Ammon's horn (tissue), 1 donor: ENCODE measurements at regions not wholly inside any gene's neighbourhood (a gene's known extent, or its start where the extent isn't known, plus 50 kb on each side); places are given as distances from the start of the nearest gene placed in this dataset.
"Not testable (repeated sequence)": the region's sequence is repeated elsewhere in the genome, so short reads cannot be mapped to it uniquely, and the experiment has no call there.

Source experiments
- DNase-seq: peaks from one replicate; pipeline ENCODE4 v3.0.0-alpha.2; 2016; ENCODE audit warnings: low spot score

- no peak for DNase-seq
Observed at GRCh38 chr6:86609549-86610388, 327.6 kb upstream of the HTR1E start.

DNA sequence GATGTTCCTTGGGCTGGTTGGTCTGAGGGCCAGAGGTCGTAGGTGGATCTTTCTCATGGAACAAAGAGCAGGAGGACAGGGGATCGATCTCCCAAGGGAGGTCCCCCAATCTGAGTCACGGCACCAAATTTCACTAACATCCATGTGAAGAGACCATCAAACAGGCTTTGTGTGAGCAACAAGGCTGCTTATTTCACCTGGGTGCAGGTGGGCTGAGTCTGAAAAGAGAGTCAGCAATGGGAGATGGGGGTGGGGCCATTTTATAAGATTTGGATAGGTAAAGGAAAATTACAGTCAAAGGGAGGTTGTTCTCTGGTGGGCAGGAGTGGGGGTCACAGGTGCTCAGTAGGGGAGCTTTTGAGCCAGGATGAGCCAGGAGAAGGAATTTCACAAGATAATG is 334.0 kb upstream of the HTR1E start:
- DNase-seq: not testable (repeated sequence)

DNA sequence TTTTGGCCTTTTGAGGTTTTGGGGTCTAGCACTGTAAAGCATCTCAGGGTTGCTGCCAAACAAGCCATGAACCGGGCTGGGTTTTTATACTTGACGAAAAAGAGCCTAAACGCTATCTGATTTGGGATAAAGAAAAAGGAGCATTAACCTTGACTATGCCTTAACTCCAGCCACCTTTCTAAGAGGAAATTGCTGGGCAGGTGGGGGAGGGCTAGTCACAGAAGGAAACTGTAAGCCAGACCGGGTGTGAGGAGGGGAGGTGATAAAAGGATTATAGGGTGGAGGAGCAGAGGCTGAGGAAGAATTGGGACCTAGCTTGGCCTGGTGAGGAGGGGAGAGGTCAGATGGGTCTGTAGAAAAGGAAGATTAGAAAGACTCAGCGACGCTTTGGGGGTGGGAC is 335.2 kb upstream of the HTR1E start:
- not testable (repeated sequence) for DNase-seq

GRCh38 chr6:86598969-86599368 is 338.4 kb upstream of the HTR1E start:
- DNase-seq: not testable (repeated sequence)

DNA sequence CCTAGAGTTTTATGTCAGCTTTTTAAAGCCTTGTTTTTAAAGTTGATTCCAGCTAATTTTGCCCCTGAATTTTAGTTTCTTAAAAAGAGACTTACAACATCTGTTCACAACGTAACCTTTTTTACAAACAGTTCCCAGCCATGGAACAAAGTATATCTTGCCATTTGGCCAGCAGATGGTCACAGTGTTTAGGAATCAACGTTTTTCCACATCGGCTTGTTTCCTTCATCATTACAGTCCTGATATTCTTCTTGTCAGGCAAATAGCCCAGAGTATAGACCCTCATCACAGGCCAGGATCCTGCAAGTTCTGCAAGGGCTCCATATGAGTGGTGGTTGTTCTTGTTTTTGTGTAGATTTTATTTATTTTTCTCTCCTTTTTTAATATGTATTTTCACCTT is 341.7 kb upstream of the HTR1E start:
- DNase-seq: no peak

DNA sequence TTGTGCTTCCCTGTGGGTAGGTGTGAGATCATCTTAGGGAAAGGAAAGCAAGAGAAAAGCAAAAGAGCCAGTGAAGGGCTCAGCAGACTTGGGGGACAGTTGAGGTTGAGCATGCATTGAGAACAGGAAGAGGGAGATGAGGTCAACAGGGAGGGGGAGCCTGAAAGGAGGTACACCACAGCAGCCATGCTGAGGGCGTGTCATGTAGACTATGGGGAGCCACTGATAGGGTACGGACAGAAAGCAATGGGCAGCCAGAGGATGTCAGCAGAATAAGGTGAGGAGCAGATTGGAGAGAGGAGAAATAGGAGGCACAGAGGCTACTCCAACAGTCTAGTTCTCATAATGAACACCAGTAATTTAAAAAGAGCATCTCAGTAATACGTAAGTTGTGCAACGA is 351.1 kb upstream of the HTR1E start:
- DNase-seq: no peak

- DNase-seq: no peak
Observed at GRCh38 chr6:86581833-86582232, 355.5 kb upstream of the HTR1E start.

GRCh38 chr6:86563197-86563596 is 374.1 kb upstream of the HTR1E start:
- no peak for DNase-seq

DNA sequence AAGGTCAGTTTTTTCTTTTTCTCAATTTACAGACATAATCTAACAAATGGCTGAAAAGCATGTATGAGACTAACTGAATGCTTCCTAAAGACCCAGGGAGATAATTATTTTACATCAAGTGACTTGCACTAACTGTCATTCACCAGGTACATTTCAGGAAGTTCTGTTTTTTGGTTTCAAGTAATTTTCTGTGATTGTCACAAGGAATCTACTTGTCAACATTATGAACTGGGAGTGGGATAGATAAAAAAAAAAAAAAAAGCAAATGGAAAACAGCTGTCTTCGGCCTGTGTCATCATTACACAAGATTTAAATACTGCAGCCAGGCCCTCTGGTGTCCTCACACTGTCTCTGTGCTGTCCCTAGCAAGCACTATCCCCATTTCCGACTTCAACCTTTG is 379.0 kb upstream of the HTR1E start:
- no peak for DNase-seq

DNA sequence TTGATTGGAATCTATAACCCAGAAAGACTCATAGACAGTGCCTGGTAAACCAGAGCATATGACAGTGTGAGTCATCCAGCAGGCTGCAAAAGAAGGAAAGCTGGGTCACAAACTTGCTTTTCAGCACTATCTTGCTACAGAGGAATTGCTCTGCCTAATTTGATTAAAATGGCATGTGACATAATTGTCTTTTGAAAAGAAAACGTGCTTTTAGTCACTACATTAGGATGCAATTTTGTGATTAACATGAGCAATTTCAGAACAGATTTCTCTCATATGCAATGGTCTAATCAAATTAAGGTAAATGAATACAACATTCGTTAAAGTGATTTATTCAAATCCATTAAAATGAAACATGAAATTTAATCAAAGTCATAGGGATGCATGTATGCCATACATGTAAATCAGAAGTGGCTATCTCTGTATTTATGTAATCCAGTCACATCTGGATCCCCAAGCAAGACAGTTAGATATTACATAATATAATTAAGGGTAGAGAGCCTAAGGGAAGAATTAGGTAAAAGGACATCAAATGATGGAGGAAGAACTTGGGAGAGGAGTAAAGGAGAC is 400.0 kb upstream of the HTR1E start:
- peak; percentile 54 for DNase-seq

GRCh38 chr6:86536121-86536520 is 401.2 kb upstream of the HTR1E start:
- no peak for DNase-seq

DNA sequence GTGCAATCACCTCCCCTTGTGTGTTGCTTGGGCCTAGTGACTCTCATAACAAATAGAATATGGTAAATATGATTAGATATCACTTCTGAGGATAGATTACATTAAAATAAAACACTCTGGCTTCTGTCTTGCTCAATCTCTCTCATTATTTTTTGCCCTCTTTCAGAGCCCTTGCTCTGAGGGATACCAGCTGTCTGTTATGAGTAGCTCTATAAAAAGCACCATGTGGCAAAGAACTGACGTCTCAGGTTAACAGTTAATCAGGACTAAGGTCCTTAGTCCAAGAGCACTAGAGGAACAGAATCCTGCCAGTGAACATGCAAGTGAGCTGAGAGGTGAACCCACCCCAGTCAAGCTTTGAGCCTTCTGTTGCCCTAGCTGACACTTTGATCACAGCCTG is 402.2 kb upstream of the HTR1E start:
- DNase-seq: no peak

DNA sequence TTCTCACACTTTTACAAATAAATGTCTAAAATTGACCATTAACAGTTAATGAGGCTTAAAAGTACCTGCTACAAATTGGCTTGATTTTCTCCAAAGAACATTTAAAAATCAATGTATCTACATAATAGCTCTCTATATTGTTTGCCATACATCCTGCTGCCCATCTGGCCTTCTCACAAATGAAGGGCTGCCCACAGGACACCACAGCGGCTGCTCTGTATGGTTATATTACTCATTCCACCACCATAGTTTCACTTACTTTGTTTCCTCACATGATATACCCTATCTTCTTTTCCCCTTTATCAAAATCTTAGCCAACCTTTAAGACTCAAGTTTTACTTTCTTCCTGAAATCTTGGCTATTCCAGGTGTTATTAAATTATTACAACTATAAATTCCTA is 407.7 kb upstream of the HTR1E start:
- no peak for DNase-seq

- DNase-seq: no peak
Observed at GRCh38 chr6:86526238-86526637, 411.1 kb upstream of the HTR1E start.

DNA sequence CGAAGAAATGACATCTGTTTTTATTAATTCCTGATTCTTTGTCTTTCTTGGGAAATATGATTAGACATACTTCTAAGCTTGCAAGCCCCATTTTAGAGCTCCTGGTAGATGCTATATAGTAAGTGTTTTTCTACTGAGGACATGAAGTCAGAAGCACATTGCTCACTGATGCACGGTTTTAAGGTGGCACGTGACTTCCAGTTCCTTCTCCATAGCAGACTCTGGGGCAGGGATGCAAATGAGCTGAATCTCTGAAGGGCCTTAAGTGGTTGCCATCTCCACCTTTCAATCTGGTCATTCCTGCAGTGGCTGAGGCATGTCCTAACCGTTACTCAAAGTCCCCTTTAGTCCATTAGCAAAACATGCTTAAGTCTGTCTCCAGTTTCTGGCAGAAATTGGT is 421.2 kb upstream of the HTR1E start:
- no peak for DNase-seq

- no peak for DNase-seq
Observed at GRCh38 chr6:86511962-86512361, 425.4 kb upstream of the HTR1E start.

- no peak for DNase-seq
Observed at GRCh38 chr6:86508230-86508629, 429.1 kb upstream of the HTR1E start.

GRCh38 chr6:86502497-86502896 is 434.8 kb upstream of the HTR1E start:
- no peak for DNase-seq

- no peak for DNase-seq
Observed at GRCh38 chr6:86500035-86500434, 437.3 kb upstream of the HTR1E start.

- DNase-seq: not testable (repeated sequence)
Observed at GRCh38 chr6:86489042-86489441, 448.3 kb upstream of the HTR1E start.

GRCh38 chr6:86487660-86488221 is 449.6 kb upstream of the HTR1E start:
- DNase-seq: no peak

GRCh38 chr6:86478316-86478715 is 459.0 kb upstream of the HTR1E start:
- not testable (repeated sequence) for DNase-seq

DNA sequence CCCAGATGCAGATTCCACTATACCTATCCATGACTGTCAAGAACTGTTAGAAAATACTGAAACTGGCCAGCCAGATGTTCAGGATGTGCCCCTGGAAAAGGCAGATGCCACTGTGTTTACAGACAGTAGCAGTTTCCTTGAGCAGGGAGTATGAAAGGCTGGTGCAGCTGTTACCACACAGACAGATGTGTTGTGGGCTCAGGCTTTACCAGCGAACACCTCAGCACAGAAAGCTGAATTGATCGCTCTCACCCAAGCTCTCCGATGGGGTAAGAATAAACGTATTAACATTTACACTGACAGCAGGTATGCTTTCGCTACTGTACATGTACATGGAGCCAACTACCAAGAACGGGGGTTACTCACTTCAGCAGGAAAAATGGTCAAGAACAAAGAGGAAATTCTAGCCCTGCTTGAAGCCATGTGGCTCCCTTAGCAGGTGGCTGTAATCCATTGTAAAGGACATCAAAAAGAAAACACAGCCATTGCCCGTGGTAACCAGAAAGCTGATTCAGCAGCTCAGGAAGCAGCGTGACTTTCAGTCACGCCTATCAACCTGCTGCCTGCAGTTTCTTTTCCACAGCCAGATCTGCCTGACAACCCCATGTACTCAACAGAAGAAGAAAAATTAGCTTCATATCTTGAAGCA is 459.7 kb upstream of the HTR1E start:
- DNase-seq: peak; percentile 8
